GM12872 (cell line): ENCODE measurements at regions not wholly inside any gene's neighbourhood (a gene's known extent, or its start where the extent isn't known, plus 50 kb on each side); places are given as distances from the start of the nearest gene placed in this dataset.

Experiments
- TF ChIP-seq, protein P1 (sequence below): IDR thresholded peaks from 3 replicates; pipeline ENCODE4 v1.5.1; 2011; ENCODE audit warnings: low read depth, mild to moderate bottlenecking, low read length, moderate library complexity; ENCODE audit not compliant: insufficient read depth

GRCh38 chr18:67788310-67789164 lies 272.0 kb upstream of the DSEL start:
- TF ChIP-seq, protein P1, sequence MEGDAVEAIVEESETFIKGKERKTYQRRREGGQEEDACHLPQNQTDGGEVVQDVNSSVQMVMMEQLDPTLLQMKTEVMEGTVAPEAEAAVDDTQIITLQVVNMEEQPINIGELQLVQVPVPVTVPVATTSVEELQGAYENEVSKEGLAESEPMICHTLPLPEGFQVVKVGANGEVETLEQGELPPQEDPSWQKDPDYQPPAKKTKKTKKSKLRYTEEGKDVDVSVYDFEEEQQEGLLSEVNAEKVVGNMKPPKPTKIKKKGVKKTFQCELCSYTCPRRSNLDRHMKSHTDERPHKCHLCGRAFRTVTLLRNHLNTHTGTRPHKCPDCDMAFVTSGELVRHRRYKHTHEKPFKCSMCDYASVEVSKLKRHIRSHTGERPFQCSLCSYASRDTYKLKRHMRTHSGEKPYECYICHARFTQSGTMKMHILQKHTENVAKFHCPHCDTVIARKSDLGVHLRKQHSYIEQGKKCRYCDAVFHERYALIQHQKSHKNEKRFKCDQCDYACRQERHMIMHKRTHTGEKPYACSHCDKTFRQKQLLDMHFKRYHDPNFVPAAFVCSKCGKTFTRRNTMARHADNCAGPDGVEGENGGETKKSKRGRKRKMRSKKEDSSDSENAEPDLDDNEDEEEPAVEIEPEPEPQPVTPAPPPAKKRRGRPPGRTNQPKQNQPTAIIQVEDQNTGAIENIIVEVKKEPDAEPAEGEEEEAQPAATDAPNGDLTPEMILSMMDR = no peak

GRCh38 chr18:67783196-67783946 lies 266.9 kb upstream of the DSEL start:
- TF ChIP-seq, protein P1 = no peak

- TF ChIP-seq, protein P1 = no peak
These were observed 261.5 kb upstream of the DSEL start for GRCh38 chr18:67778016-67778415.

- TF ChIP-seq, protein P1 = no peak
These were observed 260.4 kb upstream of the DSEL start for GRCh38 chr18:67776929-67777328.

DNA sequence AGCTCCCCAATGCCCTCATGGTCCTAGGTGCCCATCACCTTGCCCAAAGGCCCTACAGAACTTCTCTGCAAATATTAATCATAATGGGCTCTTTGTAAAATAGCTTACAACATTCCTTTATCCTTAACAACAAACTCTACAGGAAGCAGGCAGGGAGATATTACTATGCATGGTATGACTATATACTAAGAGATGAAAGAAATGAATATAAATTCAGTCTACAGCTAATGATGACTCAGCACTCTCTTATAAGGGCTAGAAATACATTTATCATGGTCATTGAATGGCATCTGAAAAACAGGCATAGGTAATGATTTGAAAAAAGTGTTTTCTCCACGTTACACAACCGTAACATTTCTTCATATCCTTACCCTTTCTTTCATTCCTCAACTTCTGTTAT lies 254.8 kb upstream of the DSEL start:
- TF ChIP-seq, protein P1 = no peak

DNA sequence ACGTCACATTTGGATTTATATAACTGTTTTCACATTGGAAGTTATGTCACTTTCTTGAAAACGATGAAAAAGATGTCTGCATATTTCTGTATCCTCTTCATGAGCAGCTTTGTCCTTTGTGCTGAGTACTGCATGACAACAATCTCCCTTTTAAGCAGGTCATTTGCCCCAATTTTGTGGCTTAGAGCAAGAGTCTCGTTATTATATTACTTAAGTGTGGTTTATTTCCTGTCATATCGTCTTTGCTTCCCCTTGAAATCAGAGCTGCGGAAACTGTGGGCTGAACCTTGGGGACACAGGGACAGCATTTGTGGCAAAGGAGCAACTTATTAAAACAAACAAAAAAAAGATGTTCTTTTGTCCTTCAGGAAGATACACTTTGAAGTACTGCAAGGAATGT lies 254.0 kb upstream of the DSEL start:
- TF ChIP-seq, protein P1 = no peak

- TF ChIP-seq, protein P1 = no peak
These were observed 250.4 kb upstream of the DSEL start for GRCh38 chr18:67766930-67767329.
